ENCODE measurements at regions not wholly inside any gene's neighbourhood (a gene's known extent, or its start where the extent isn't known, plus 50 kb on each side); places are given as distances from the start of the nearest gene placed in this dataset.

- no peaks in the 10 kb centered on the region for H3K36me3 Mint-ChIP-seq (ENCODE audit: low read depth)
- H3K27ac Mint-ChIP-seq = no peak overlapping the region
- intact Hi-C loops (cut with micrococcal nuclease) = no loop called here
- H3K27me3 Mint-ChIP-seq = no peaks in the 10 kb centered on the region
- H3K4me3 Mint-ChIP-seq = no peak overlapping the region
- no peaks in the 10 kb centered on the region for H3K4me1 Mint-ChIP-seq (ENCODE audit: low read depth)
- H3K9me3 Mint-ChIP-seq = no peaks in the 10 kb centered on the region
These were observed 381.6 kb upstream of the ADAMTS16 start for GRCh38 chr5:4758550-4758949.

- intact Hi-C loops (cut with micrococcal nuclease) = no loop called here
These were observed 381.1 kb upstream of the ADAMTS16 start for GRCh38 chr5:4758996-4759395.

GRCh38 chr5:4762316-4762715 is 377.8 kb upstream of the ADAMTS16 start:
- Mint-ChIP-seq H3K9me3 (peaks cover 6% of the 10 kb centered on the region), H3K27me3 (no peaks in the 10 kb centered on the region), H3K4me1 (ENCODE audit: low read depth) (no peaks in the 10 kb centered on the region), H3K36me3 (ENCODE audit: low read depth) (no peaks in the 10 kb centered on the region), H3K4me3 (no peak overlapping the region), H3K27ac (no peak overlapping the region)
- intact Hi-C loops (cut with micrococcal nuclease) = no loop called here

More at GRCh38 chr5:4758996-4759395, 381.1 kb upstream of the ADAMTS16 start:
- Mint-ChIP-seq H3K4me1 (ENCODE audit: low read depth) (no peaks in the 10 kb centered on the region), H3K4me3 (no peak overlapping the region), H3K9me3 (no peaks in the 10 kb centered on the region), H3K27ac (no peak overlapping the region), H3K27me3 (no peaks in the 10 kb centered on the region), H3K36me3 (ENCODE audit: low read depth) (no peaks in the 10 kb centered on the region)

- Mint-ChIP-seq H3K9me3 (peaks cover 29% of the 10 kb centered on the region), H3K4me1 (ENCODE audit: low read depth) (no peaks in the 10 kb centered on the region), H3K27me3 (no peaks in the 10 kb centered on the region), H3K27ac (no peak overlapping the region), H3K4me3 (no peak overlapping the region), H3K36me3 (ENCODE audit: low read depth) (no peaks in the 10 kb centered on the region)
- intact Hi-C loops (cut with micrococcal nuclease) = no loop called here
These were observed 374.7 kb upstream of the ADAMTS16 start for GRCh38 chr5:4765411-4765810.

GRCh38 chr5:4766101-4766500 is 374.0 kb upstream of the ADAMTS16 start:
- H3K36me3 Mint-ChIP-seq (ENCODE audit: low read depth) = no peaks in the 10 kb centered on the region
- H3K9me3 Mint-ChIP-seq = peaks cover 35% of the 10 kb centered on the region
- no peaks in the 10 kb centered on the region for H3K27me3 Mint-ChIP-seq
- H3K4me3 Mint-ChIP-seq = no peak overlapping the region
- intact Hi-C loops (cut with micrococcal nuclease) = no loop called here
- H3K4me1 Mint-ChIP-seq (ENCODE audit: low read depth) = no peaks in the 10 kb centered on the region
- no peak overlapping the region for H3K27ac Mint-ChIP-seq

GRCh38 chr5:4772591-4772990 is 367.5 kb upstream of the ADAMTS16 start:
- peaks cover 26% of the 10 kb centered on the region for H3K9me3 Mint-ChIP-seq
- no peaks in the 10 kb centered on the region for H3K4me1 Mint-ChIP-seq (ENCODE audit: low read depth)
- H3K27ac Mint-ChIP-seq = no peak overlapping the region

GRCh38 chr5:4773827-4774317 is 366.3 kb upstream of the ADAMTS16 start:
- Mint-ChIP-seq H3K36me3 (ENCODE audit: low read depth) (no peaks in the 10 kb centered on the region), H3K4me1 (ENCODE audit: low read depth) (no peaks in the 10 kb centered on the region), H3K27me3 (no peaks in the 10 kb centered on the region), H3K9me3 (peaks cover 21% of the 10 kb centered on the region), H3K4me3 (no peak overlapping the region), H3K27ac (no peak overlapping the region)
- intact Hi-C loops (cut with micrococcal nuclease) = no loop called here

More at GRCh38 chr5:4772591-4772990, 367.5 kb upstream of the ADAMTS16 start:
- Mint-ChIP-seq H3K27me3 (no peaks in the 10 kb centered on the region), H3K4me3 (no peak overlapping the region), H3K36me3 (ENCODE audit: low read depth) (no peaks in the 10 kb centered on the region)
- intact Hi-C loops (cut with micrococcal nuclease) = no loop called here

GRCh38 chr5:4777435-4777834 is 362.7 kb upstream of the ADAMTS16 start:
- Mint-ChIP-seq H3K4me1 (ENCODE audit: low read depth) (no peaks in the 10 kb centered on the region), H3K27ac (no peak overlapping the region), H3K9me3 (peaks cover 20% of the 10 kb centered on the region), H3K36me3 (ENCODE audit: low read depth) (no peaks in the 10 kb centered on the region), H3K27me3 (no peaks in the 10 kb centered on the region), H3K4me3 (no peak overlapping the region)
- intact Hi-C loops (cut with micrococcal nuclease) = no loop called here

GRCh38 chr5:4780633-4781032 is 359.5 kb upstream of the ADAMTS16 start:
- intact Hi-C loops (cut with micrococcal nuclease) = no loop called here
- no peaks in the 10 kb centered on the region for H3K27me3 Mint-ChIP-seq
- peaks cover 49% of the 10 kb centered on the region for H3K9me3 Mint-ChIP-seq
- no peak overlapping the region for H3K4me3 Mint-ChIP-seq
- no peaks in the 10 kb centered on the region for H3K36me3 Mint-ChIP-seq (ENCODE audit: low read depth)
- H3K27ac Mint-ChIP-seq = no peak overlapping the region
- H3K4me1 Mint-ChIP-seq (ENCODE audit: low read depth) = no peaks in the 10 kb centered on the region

GRCh38 chr5:4781299-4781698 is 358.8 kb upstream of the ADAMTS16 start:
- no peaks in the 10 kb centered on the region for H3K4me1 Mint-ChIP-seq (ENCODE audit: low read depth)
- H3K4me3 Mint-ChIP-seq = no peak overlapping the region
- H3K27ac Mint-ChIP-seq = no peak overlapping the region
- intact Hi-C loops (cut with micrococcal nuclease) = no loop called here
- no peaks in the 10 kb centered on the region for H3K27me3 Mint-ChIP-seq
- H3K9me3 Mint-ChIP-seq = peaks cover 56% of the 10 kb centered on the region
- no peaks in the 10 kb centered on the region for H3K36me3 Mint-ChIP-seq (ENCODE audit: low read depth)

GRCh38 chr5:4785971-4786370 is 354.2 kb upstream of the ADAMTS16 start:
- intact Hi-C loops (cut with micrococcal nuclease) = no loop called here
- Mint-ChIP-seq H3K9me3 (peaks cover 42% of the 10 kb centered on the region), H3K4me3 (no peak overlapping the region), H3K36me3 (ENCODE audit: low read depth) (no peaks in the 10 kb centered on the region), H3K27me3 (no peaks in the 10 kb centered on the region), H3K4me1 (ENCODE audit: low read depth) (no peaks in the 10 kb centered on the region), H3K27ac (no peak overlapping the region)

- Mint-ChIP-seq H3K27me3 (no peaks in the 10 kb centered on the region), H3K9me3 (no peaks in the 10 kb centered on the region), H3K4me3 (no peak overlapping the region), H3K36me3 (ENCODE audit: low read depth) (no peaks in the 10 kb centered on the region), H3K4me1 (ENCODE audit: low read depth) (no peaks in the 10 kb centered on the region), H3K27ac (no peak overlapping the region)
- intact Hi-C loops (cut with micrococcal nuclease) = no loop called here
These were observed 342.7 kb upstream of the ADAMTS16 start for GRCh38 chr5:4797445-4797844.

GRCh38 chr5:4802044-4802443 is 338.1 kb upstream of the ADAMTS16 start:
- Mint-ChIP-seq H3K9me3 (no peaks in the 10 kb centered on the region), H3K4me3 (no peak overlapping the region), H3K27me3 (no peaks in the 10 kb centered on the region), H3K4me1 (ENCODE audit: low read depth) (no peaks in the 10 kb centered on the region), H3K27ac (no peak overlapping the region), H3K36me3 (ENCODE audit: low read depth) (no peaks in the 10 kb centered on the region)
- intact Hi-C loops (cut with micrococcal nuclease) = no loop called here

- Mint-ChIP-seq H3K27me3 (no peaks in the 10 kb centered on the region), H3K4me3 (no peak overlapping the region), H3K27ac (no peak overlapping the region), H3K9me3 (no peaks in the 10 kb centered on the region), H3K4me1 (ENCODE audit: low read depth) (no peaks in the 10 kb centered on the region), H3K36me3 (ENCODE audit: low read depth) (no peaks in the 10 kb centered on the region)
- intact Hi-C loops (cut with micrococcal nuclease) = no loop called here
These were observed 335.3 kb upstream of the ADAMTS16 start for GRCh38 chr5:4804691-4805360.

- Mint-ChIP-seq H3K9me3 (peaks cover 14% of the 10 kb centered on the region), H3K4me1 (ENCODE audit: low read depth) (no peaks in the 10 kb centered on the region), H3K27ac (no peak overlapping the region), H3K27me3 (no peaks in the 10 kb centered on the region), H3K4me3 (no peak overlapping the region), H3K36me3 (ENCODE audit: low read depth) (no peaks in the 10 kb centered on the region)
- intact Hi-C loops (cut with micrococcal nuclease) = no loop called here
These were observed 325.1 kb upstream of the ADAMTS16 start for GRCh38 chr5:4815002-4815401.
